Epithelial cell of esophagus (primary cell): ENCODE measurements at regions not wholly inside any gene's neighbourhood (a gene's known extent, or its start where the extent isn't known, plus 50 kb on each side); places are given as distances from the start of the nearest gene placed in this dataset.
"Not testable (repeated sequence)": the region's sequence is repeated elsewhere in the genome, so short reads cannot be mapped to it uniquely, and the experiment has no call there.

Experiments used
- DNase-seq: peaks from one replicate; pipeline ENCODE4 v3.0.0; 2010; ENCODE audit warnings: low read depth
- H3K4me3 ChIP-seq: 2 replicates; pipeline ENCODE4 v1.5.1; 2011; ENCODE audit warnings: mild to moderate bottlenecking, low read length, control low read depth
- TF ChIP-seq, protein P1 (sequence below): IDR thresholded peaks from 2 replicates; pipeline ENCODE4 v1.5.1; 2011; ENCODE audit warnings: low read depth, mild to moderate bottlenecking, low read length, control low read depth, inconsistent platforms; ENCODE audit not compliant: insufficient read depth; ENCODE audit errors: missing control alignments

- no peak overlapping the region for H3K4me3 ChIP-seq
- TF ChIP-seq, protein P1, sequence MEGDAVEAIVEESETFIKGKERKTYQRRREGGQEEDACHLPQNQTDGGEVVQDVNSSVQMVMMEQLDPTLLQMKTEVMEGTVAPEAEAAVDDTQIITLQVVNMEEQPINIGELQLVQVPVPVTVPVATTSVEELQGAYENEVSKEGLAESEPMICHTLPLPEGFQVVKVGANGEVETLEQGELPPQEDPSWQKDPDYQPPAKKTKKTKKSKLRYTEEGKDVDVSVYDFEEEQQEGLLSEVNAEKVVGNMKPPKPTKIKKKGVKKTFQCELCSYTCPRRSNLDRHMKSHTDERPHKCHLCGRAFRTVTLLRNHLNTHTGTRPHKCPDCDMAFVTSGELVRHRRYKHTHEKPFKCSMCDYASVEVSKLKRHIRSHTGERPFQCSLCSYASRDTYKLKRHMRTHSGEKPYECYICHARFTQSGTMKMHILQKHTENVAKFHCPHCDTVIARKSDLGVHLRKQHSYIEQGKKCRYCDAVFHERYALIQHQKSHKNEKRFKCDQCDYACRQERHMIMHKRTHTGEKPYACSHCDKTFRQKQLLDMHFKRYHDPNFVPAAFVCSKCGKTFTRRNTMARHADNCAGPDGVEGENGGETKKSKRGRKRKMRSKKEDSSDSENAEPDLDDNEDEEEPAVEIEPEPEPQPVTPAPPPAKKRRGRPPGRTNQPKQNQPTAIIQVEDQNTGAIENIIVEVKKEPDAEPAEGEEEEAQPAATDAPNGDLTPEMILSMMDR, result no peak
- DNase-seq, result no peak
Measured at GRCh38 chr11:35046681-35047080, 92.3 kb upstream of the CD44 start.

DNA sequence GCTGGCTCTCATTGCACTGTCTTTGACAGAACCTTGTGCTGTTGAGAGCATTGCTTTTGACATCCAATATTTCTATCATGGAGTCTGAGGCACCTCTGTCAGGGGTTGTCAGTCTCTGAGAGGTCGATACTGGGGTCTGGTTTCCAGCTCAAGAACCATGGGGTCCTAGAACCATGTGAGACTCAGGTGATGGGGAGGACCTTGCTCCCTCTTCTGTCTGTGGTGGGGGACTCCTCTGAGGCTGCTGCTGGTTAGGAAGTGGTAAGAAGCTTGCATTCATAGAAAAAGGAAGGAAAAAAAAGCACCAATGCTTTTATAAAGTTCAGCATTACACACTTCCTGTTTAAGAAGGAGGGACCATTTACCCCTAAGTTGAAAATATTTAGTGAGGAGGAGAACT is 91.8 kb upstream of the CD44 start:
- no peak for DNase-seq
- no peak overlapping the region for H3K4me3 ChIP-seq
- TF ChIP-seq, protein P1, result no peak

DNA sequence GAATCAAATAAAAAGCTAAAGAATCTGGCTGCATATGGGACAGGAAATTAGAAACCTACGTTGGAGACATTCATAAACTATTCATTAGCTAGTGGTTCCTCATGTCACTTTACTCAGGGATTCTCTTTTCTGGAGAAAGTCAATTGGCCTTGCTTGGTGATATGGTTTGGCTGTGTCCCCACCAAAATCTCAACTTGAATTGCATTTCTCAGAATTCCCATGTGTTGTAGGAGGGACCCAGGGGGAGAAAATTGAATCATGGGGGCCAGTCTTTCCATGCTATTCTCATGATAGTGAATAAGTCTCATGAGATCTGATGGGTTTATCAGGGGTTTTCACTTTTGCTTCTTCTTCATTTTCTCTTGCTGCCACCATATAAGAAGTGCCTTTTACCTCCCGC is 91.2 kb upstream of the CD44 start:
- no peak overlapping the region for H3K4me3 ChIP-seq
- DNase-seq, result no peak
- TF ChIP-seq, protein P1, result no peak

DNA sequence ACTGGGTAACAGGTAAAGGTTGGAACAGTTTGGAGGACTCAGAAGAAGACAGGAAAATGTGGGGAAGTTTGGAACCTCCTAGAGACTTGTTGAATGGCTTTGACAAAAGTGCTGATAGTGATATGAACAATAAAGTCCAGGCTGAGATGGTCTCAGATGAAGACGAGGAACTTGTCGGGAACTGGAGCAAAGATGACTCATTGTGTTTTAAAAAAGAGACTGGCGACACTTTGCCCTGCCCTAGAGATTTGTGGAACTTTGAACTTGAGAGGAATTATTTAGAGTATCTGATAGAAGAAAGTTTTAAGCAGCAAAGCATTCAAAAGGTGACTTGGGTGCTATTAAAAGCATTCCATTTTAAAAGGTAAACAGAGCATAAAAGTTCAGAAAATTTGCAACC is 90.6 kb upstream of the CD44 start:
- not testable (repeated sequence) for DNase-seq, H3K4me3 ChIP-seq

GRCh38 chr11:35049859-35050531 is 89.0 kb upstream of the CD44 start:
- no peak for DNase-seq
- H3K4me3 ChIP-seq, result no peak overlapping the region
- TF ChIP-seq, protein P1, result no peak

GRCh38 chr11:35050541-35050995 is 88.4 kb upstream of the CD44 start:
- H3K4me3 ChIP-seq, result no peak overlapping the region
- TF ChIP-seq, protein P1, result no peak

GRCh38 chr11:35056391-35057093 is 82.4 kb upstream of the CD44 start:
- TF ChIP-seq, protein P1, result no peak
- peak; percentile 82 for DNase-seq
- no peak overlapping the region for H3K4me3 ChIP-seq

More at GRCh38 chr11:35050541-35050995, 88.4 kb upstream of the CD44 start:
- DNase-seq, result no peak
